HG03108 (cell line): ENCODE measurements at regions not wholly inside any gene's neighbourhood (a gene's known extent, or its start where the extent isn't known, plus 50 kb on each side); places are given as distances from the start of the nearest gene placed in this dataset.
"Not testable (repeated sequence)": the region's sequence is repeated elsewhere in the genome, so short reads cannot be mapped to it uniquely, and the experiment has no call there.

Experiments used
- ATAC-seq: cut with Tn5 transposase; IDR thresholded peaks from one replicate; pipeline ENCODE4 v1.9.1; 2021; ENCODE audit warnings: moderate library complexity; ENCODE audit not compliant: unreplicated experiment

- no peak for ATAC-seq
Observed at GRCh38 chr6:132143258-132143657, 192.1 kb upstream of the CCN2 start.

GRCh38 chr6:132142768-132143167 is 191.6 kb upstream of the CCN2 start:
- ATAC-seq, result no peak

- no peak for ATAC-seq
Observed at GRCh38 chr6:132142308-132142707, 191.1 kb upstream of the CCN2 start.

GRCh38 chr6:132140189-132140588 is 189.0 kb upstream of the CCN2 start:
- ATAC-seq, result no peak

- ATAC-seq, result no peak
Observed at GRCh38 chr6:132139611-132140010, 188.4 kb upstream of the CCN2 start.

GRCh38 chr6:132136981-132137380 is 185.8 kb upstream of the CCN2 start:
- ATAC-seq, result no peak

- ATAC-seq, result no peak
Observed at GRCh38 chr6:132135409-132135808, 184.2 kb upstream of the CCN2 start.

- ATAC-seq, result no peak
Observed at GRCh38 chr6:132133736-132134445, 182.7 kb upstream of the CCN2 start.

GRCh38 chr6:132132924-132133639 is 181.9 kb upstream of the CCN2 start:
- no peak for ATAC-seq

- no peak for ATAC-seq
Observed at GRCh38 chr6:132132422-132132821, 181.2 kb upstream of the CCN2 start.

GRCh38 chr6:132131758-132132157 is 180.6 kb upstream of the CCN2 start:
- no peak for ATAC-seq

- ATAC-seq, result no peak
Observed at GRCh38 chr6:132131351-132131750, 180.2 kb upstream of the CCN2 start.

GRCh38 chr6:132130626-132131298 is 179.6 kb upstream of the CCN2 start:
- ATAC-seq, result no peak

GRCh38 chr6:132128424-132128823 is 177.3 kb upstream of the CCN2 start:
- ATAC-seq, result no peak

- no peak for ATAC-seq
Observed at GRCh38 chr6:132126150-132126549, 175.0 kb upstream of the CCN2 start.

- ATAC-seq, result no peak
Observed at GRCh38 chr6:132122871-132123270, 171.7 kb upstream of the CCN2 start.

- ATAC-seq, result no peak
Observed at GRCh38 chr6:132122176-132122575, 171.0 kb upstream of the CCN2 start.

- ATAC-seq, result no peak
Observed at GRCh38 chr6:132118144-132118543, 167.0 kb upstream of the CCN2 start.

- ATAC-seq, result no peak
Observed at GRCh38 chr6:132115714-132116366, 164.7 kb upstream of the CCN2 start.

GRCh38 chr6:132114201-132114825 is 163.1 kb upstream of the CCN2 start:
- ATAC-seq, result no peak

GRCh38 chr6:132109752-132110151 is 158.6 kb upstream of the CCN2 start:
- not testable (repeated sequence) for ATAC-seq
